IMR-90 (cell line): ENCODE measurements at regions not wholly inside any gene's neighbourhood (a gene's known extent, or its start where the extent isn't known, plus 50 kb on each side); places are given as distances from the start of the nearest gene placed in this dataset.

Experiments
- ATAC-seq: fragments of 200-7000 bp; cut with Tn5 transposase; 2 replicates; pipeline ENCODE4 v1.9.1; 2020; ENCODE audit warnings: low read depth, mild to moderate bottlenecking, moderate library complexity
- BruUV-seq: library from RNA; stranded (reverse); fragments of 400-500 nt; replicated peaks from 2 replicates; lab custom pipeline; 2021; lab: Mats Ljungman, UMichigan
- CTCF ChIA-PET: fragments of 300-600 bp; formaldehyde crosslinking; extraction: SDS; loops from one replicate; lab custom pipeline; 2021; ENCODE audit warnings: antibody characterized with exemption; lab: Yijun Ruan, JAX
- POLR2A ChIA-PET: fragments of 300-600 bp; sonication (Branson Sonifier 250); formaldehyde crosslinking; loops from one replicate; lab custom pipeline; 2022; ENCODE audit warnings: antibody characterized with exemption; ENCODE audit not compliant: unreplicated experiment; lab: Charles Lee
- DNase-seq: peaks from one replicate; pipeline ENCODE4 v3.0.0; 2013
- H2AFZ ChIP-seq: replicated peaks from 2 replicates; pipeline ENCODE3; 2013; ENCODE audit warnings: low read length, mild to moderate bottlenecking; ENCODE audit not compliant: poor library complexity
- H2AK5ac ChIP-seq: 2 replicates; pipeline ENCODE4 v1.6.1; 2013; ENCODE audit warnings: low read depth, low read length, inconsistent platforms
- H2AK9ac ChIP-seq: replicated peaks from 2 replicates; pipeline ENCODE3; 2013; ENCODE audit warnings: mild to moderate bottlenecking, low read depth, low read length, moderate library complexity; ENCODE audit not compliant: poor library complexity
- H2BK120ac ChIP-seq: 2 replicates; pipeline ENCODE4 v1.6.1; 2013; ENCODE audit warnings: low read depth, low read length, inconsistent platforms
- H2BK15ac ChIP-seq: 3 replicates; pipeline ENCODE4 v1.6.1; 2013; ENCODE audit warnings: low read depth, low read length, inconsistent platforms
- H2BK20ac ChIP-seq: 2 replicates; pipeline ENCODE4 v1.6.1; 2013; ENCODE audit warnings: low read depth, mild to moderate bottlenecking, inconsistent platforms, low read length, moderate library complexity
- H2BK5ac ChIP-seq: 2 replicates; pipeline ENCODE4 v1.6.1; 2013; ENCODE audit warnings: mild to moderate bottlenecking, low read depth, low read length, inconsistent platforms; ENCODE audit not compliant: poor library complexity, severe bottlenecking
- H3K14ac ChIP-seq: replicated peaks from 2 replicates; pipeline ENCODE4 v1.6.1; 2013; ENCODE audit warnings: low read depth, low read length, inconsistent platforms
- H3K18ac ChIP-seq: 2 replicates; pipeline ENCODE4 v1.6.1; 2013; ENCODE audit warnings: low read depth, low read length, control low read depth
- H3K23ac ChIP-seq: 2 replicates; pipeline ENCODE4 v1.6.1; 2013; ENCODE audit warnings: low read depth, low read length, inconsistent platforms
- H3K27ac ChIP-seq: 2 replicates; pipeline ENCODE4 v1.5.1; 2013; ENCODE audit warnings: mild to moderate bottlenecking, control low read depth, low read length; ENCODE audit not compliant: insufficient read depth
- H3K27me3 ChIP-seq: 2 replicates; pipeline ENCODE4 v1.6.1; 2013; ENCODE audit warnings: low read length; ENCODE audit not compliant: control insufficient read depth, insufficient read depth
- H3K36me3 ChIP-seq: 2 replicates; pipeline ENCODE4 v1.6.1; 2013; ENCODE audit warnings: low read length, mixed read lengths; ENCODE audit not compliant: control insufficient read depth, insufficient read depth
- H3K4ac ChIP-seq: 2 replicates; pipeline ENCODE4 v1.6.1; 2013; ENCODE audit warnings: low read depth, low read length, inconsistent platforms
- H3K4me1 ChIP-seq: 2 replicates; pipeline ENCODE4 v1.6.1; 2013; ENCODE audit warnings: low read length, mixed read lengths; ENCODE audit not compliant: control insufficient read depth, insufficient read depth
- H3K4me2 ChIP-seq: 2 replicates; pipeline ENCODE4 v1.6.1; 2013; ENCODE audit warnings: low read depth, mild to moderate bottlenecking, control low read depth, low read length, moderate library complexity
- H3K4me3 ChIP-seq: 2 replicates; pipeline ENCODE4 v1.5.1; 2013; ENCODE audit warnings: low read depth, mild to moderate bottlenecking, control low read depth, low read length, moderate library complexity; ENCODE audit not compliant: insufficient read depth
- H3K56ac ChIP-seq: 2 replicates; pipeline ENCODE4 v1.6.1; 2013; ENCODE audit warnings: low read length, inconsistent platforms; ENCODE audit not compliant: insufficient read depth; ENCODE audit errors: extremely low read depth
- H3K79me1 ChIP-seq, 2 experiments: 2 replicates each; pipeline ENCODE4 v1.6.1; 2013; ENCODE audit warnings: low read length in 2 of 2, inconsistent platforms in 1 of 2, low read depth in 1 of 2
- H3K9ac ChIP-seq: 2 replicates; pipeline ENCODE4 v1.6.1; 2013; ENCODE audit warnings: low read depth, low read length, control low read depth
- H3K9me1 ChIP-seq: 2 replicates; pipeline ENCODE4 v1.6.1; 2013; ENCODE audit warnings: low read length, inconsistent platforms; ENCODE audit not compliant: insufficient read depth
- H3K9me3 ChIP-seq: 2 replicates; pipeline ENCODE4 v1.6.1; 2013; ENCODE audit warnings: low read length; ENCODE audit not compliant: control insufficient read depth, insufficient read depth
- H4K20me1 ChIP-seq: 2 replicates; pipeline ENCODE4 v1.6.1; 2013; ENCODE audit warnings: low read length, inconsistent platforms; ENCODE audit not compliant: insufficient read depth
- H4K5ac ChIP-seq: 2 replicates; pipeline ENCODE4 v1.6.1; 2013; ENCODE audit warnings: mild to moderate bottlenecking, low read depth, low read length, control low read depth
- H4K8ac ChIP-seq, 2 experiments: 2 replicates each; pipeline ENCODE4 v1.6.1; 2013; ENCODE audit warnings: low read depth in 2 of 2, low read length in 2 of 2, control low read depth in 1 of 2, inconsistent platforms in 1 of 2
- H4K91ac ChIP-seq: 2 replicates; pipeline ENCODE4 v1.6.1; 2013; ENCODE audit warnings: low read depth, low read length, inconsistent platforms; ENCODE audit not compliant: insufficient read depth
- CEBPB ChIP-seq: IDR thresholded peaks from 2 replicates; pipeline ENCODE4 v1.6.1; 2012; ENCODE audit warnings: low read depth, low read length, improper control_type of control experiment
- CTCF ChIP-seq: conservative IDR thresholded peaks from 2 replicates; pipeline ENCODE4 v1.5.1; 2012; ENCODE audit warnings: mild to moderate bottlenecking, low read depth, low read length, improper control_type of control experiment
- ELK1 ChIP-seq: fragments of 150-350 bp; IDR thresholded peaks from 2 replicates; pipeline ENCODE4 v1.6.1; 2016; ENCODE audit warnings: low read depth, mild to moderate bottlenecking, low read length, moderate library complexity, borderline replicate concordance
- FOS ChIP-seq: fragments of 150-350 bp; IDR thresholded peaks from 2 replicates; pipeline ENCODE4 v1.6.1; 2016; ENCODE audit warnings: low read depth, low read length
- MAZ ChIP-seq: IDR thresholded peaks from 2 replicates; pipeline ENCODE4 v1.6.1; 2012; ENCODE audit warnings: low read depth, mild to moderate bottlenecking, low read length, improper control_type of control experiment, moderate library complexity, borderline replicate concordance
- NFE2L2 ChIP-seq: fragments of 150-350 bp; IDR thresholded peaks from 2 replicates; pipeline ENCODE4 v1.6.1; 2016; ENCODE audit warnings: low read depth, mild to moderate bottlenecking, low read length
- RAD21 ChIP-seq: IDR thresholded peaks from 2 replicates; pipeline ENCODE4 v1.6.1; 2012; ENCODE audit warnings: low read length, improper control_type of control experiment
- dilution Hi-C: fragments of 300-500 bp; cut with HindIII; formaldehyde crosslinking; loops from one replicate; pipeline ENCODE4 v1.14.3; 2018; ENCODE audit warnings: low sequenced_read_pairs; ENCODE audit not compliant: unreplicated experiment
- in situ Hi-C: fragments of 300-500 bp; cut with MboI; formaldehyde crosslinking; loops from 3 replicates; pipeline ENCODE4 v1.14.3; 2019; ENCODE audit warnings: low sequenced_read_pairs, inconsistent platforms, mixed read lengths
- intact Hi-C: fragments of 100-400 bp; cut with micrococcal nuclease; formaldehyde crosslinking; loops from 2 replicates; pipeline ENCODE4 v1.10.0; 2022

- Histone ChIP-seq H3K27me3 (no peaks in the 10 kb centered on the region), H3K23ac (no peak overlapping the region), H3K14ac (no peak overlapping the region), H4K8ac (no peak overlapping the region), H3K27ac (no peak overlapping the region), H3K18ac (no peak overlapping the region), H3K4me1 (no peaks in the 10 kb centered on the region), H3K36me3 (no peaks in the 10 kb centered on the region), H2AK5ac (no peak overlapping the region), H4K91ac (no peak overlapping the region), H4K20me1 (no peaks in the 10 kb centered on the region), H2BK5ac (no peak overlapping the region), H2BK15ac (no peak overlapping the region), H2BK120ac (no peak overlapping the region), H3K9me3 (no peaks in the 10 kb centered on the region), H3K9me1 (no peaks in the 10 kb centered on the region), H3K4me3 (no peak overlapping the region), H3K79me1 (no peaks in the 10 kb centered on the region), H2BK20ac (no peak overlapping the region), H2AK9ac (no peak overlapping the region), H3K56ac (no peak overlapping the region), H2AFZ (no peak overlapping the region), H3K4ac (no peak overlapping the region), H4K5ac (no peak overlapping the region), H3K9ac (no peak overlapping the region), H3K4me2 (no peak overlapping the region)
- in situ Hi-C loops (no loop called here), dilution Hi-C loops (no loop called here), intact Hi-C loops (no loop called here)
- ATAC-seq (no peak), DNase-seq (no peak)
- POLR2A ChIA-PET, result no interaction called here
- TF ChIP-seq CEBPB (no peak), ELK1 (no peak), RAD21 (no peak), NFE2L2 (no peak), MAZ (no peak), FOS (no peak), CTCF (no peak)
- CTCF ChIA-PET, result interaction anchor here (1.6 kb wide), 1 partner anchor 9 kb away, joined by 4 read pairs; no protein-coding TSS in a partner anchor
- no TSS peak for BruUV-seq
Observed at GRCh38 chr3:106746286-106746685, 631.0 kb upstream of the CCDC54 start.
